ENCODE measurements at regions not wholly inside any gene's neighbourhood (a gene's known extent, or its start where the extent isn't known, plus 50 kb on each side); places are given as distances from the start of the nearest gene placed in this dataset.

DNA sequence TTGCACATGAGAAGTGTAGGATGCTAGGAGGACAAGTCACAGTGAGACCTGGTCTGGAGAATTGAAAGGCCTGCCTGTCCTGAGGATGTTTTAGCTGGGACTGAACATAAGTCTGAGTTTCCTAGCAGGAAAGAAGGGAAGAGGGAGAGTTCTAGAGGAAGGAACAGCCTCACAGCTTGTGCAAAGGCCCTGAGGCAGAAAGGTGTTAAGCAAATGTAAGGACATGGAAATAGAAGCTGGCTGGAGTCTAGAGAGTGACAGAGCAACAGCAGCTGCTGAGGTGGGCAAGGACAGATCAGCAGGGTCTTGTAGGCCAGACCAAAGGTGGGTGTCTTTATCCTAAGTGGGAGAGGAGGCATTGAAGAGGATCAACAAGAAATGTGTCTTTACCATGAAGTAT lies 210.9 kb upstream of the E2F8 start:
- no peak overlapping the region for H3K4me3 Mint-ChIP-seq (ENCODE audit: unreplicated experiment)
- no peaks in the 10 kb centered on the region for H3K36me3 Mint-ChIP-seq (ENCODE audit: low read depth)
- no peaks in the 10 kb centered on the region for H3K4me1 Mint-ChIP-seq (ENCODE audit: low read depth)
- H3K27me3 Mint-ChIP-seq (ENCODE audit: low read depth): peaks cover 16% of the 10 kb centered on the region
- H3K27ac Mint-ChIP-seq (ENCODE audit: unreplicated experiment): no peak overlapping the region
- DNase-seq (ENCODE audit: low spot score): no peak
- H3K9me3 Mint-ChIP-seq (ENCODE audit: low read depth): no peaks in the 10 kb centered on the region
- TF ChIP-seq, protein P1, sequence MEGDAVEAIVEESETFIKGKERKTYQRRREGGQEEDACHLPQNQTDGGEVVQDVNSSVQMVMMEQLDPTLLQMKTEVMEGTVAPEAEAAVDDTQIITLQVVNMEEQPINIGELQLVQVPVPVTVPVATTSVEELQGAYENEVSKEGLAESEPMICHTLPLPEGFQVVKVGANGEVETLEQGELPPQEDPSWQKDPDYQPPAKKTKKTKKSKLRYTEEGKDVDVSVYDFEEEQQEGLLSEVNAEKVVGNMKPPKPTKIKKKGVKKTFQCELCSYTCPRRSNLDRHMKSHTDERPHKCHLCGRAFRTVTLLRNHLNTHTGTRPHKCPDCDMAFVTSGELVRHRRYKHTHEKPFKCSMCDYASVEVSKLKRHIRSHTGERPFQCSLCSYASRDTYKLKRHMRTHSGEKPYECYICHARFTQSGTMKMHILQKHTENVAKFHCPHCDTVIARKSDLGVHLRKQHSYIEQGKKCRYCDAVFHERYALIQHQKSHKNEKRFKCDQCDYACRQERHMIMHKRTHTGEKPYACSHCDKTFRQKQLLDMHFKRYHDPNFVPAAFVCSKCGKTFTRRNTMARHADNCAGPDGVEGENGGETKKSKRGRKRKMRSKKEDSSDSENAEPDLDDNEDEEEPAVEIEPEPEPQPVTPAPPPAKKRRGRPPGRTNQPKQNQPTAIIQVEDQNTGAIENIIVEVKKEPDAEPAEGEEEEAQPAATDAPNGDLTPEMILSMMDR (IDR thresholded peaks at IDR 0.05): no peak

- H3K4me3 Mint-ChIP-seq (ENCODE audit: unreplicated experiment): no peak overlapping the region
- TF ChIP-seq, protein P1 (IDR thresholded peaks at IDR 0.05): no peak
- peaks cover 16% of the 10 kb centered on the region for H3K27me3 Mint-ChIP-seq (ENCODE audit: low read depth)
- peak overlapping the region; percentile 18 for H3K27ac Mint-ChIP-seq (ENCODE audit: unreplicated experiment)
- H3K36me3 Mint-ChIP-seq (ENCODE audit: low read depth): no peaks in the 10 kb centered on the region
- no peaks in the 10 kb centered on the region for H3K4me1 Mint-ChIP-seq (ENCODE audit: low read depth)
- DNase-seq (ENCODE audit: low spot score): no peak
- H3K9me3 Mint-ChIP-seq (ENCODE audit: low read depth): no peaks in the 10 kb centered on the region
Observed at GRCh38 chr11:19450282-19450681, 209.5 kb upstream of the E2F8 start.

DNA sequence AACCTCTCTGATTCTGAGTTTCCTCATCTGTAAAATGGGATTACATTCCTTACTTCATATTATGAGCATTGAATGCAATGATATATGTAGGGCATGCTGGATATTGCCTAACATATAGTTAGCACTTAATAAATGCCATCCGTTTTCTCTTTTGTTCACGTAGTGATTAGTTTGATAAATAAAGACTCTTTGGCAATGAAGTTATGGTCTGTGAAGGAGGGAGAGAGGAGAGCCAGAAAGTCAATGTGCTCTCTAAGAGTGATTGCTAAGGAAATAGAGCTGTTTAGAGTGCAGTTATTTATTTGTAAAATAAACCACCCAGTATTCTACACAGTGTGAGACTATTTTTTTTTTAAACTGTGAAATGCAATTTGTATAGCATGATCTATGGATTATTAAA lies 207.9 kb upstream of the E2F8 start:
- Mint-ChIP-seq H3K36me3 (ENCODE audit: low read depth) (no peaks in the 10 kb centered on the region), H3K9me3 (ENCODE audit: low read depth) (no peaks in the 10 kb centered on the region), H3K4me1 (ENCODE audit: low read depth) (no peaks in the 10 kb centered on the region), H3K27me3 (ENCODE audit: low read depth) (peaks cover 15% of the 10 kb centered on the region), H3K27ac (ENCODE audit: unreplicated experiment) (no peak overlapping the region), H3K4me3 (ENCODE audit: unreplicated experiment) (no peak overlapping the region)
- no peak for DNase-seq (ENCODE audit: low spot score)
- TF ChIP-seq, protein P1 (IDR thresholded peaks at IDR 0.05): no peak

GRCh38 chr11:19447150-19447566 lies 206.4 kb upstream of the E2F8 start:
- Mint-ChIP-seq H3K4me1 (ENCODE audit: low read depth) (peaks cover 7% of the 10 kb centered on the region), H3K27me3 (ENCODE audit: low read depth) (peaks cover 15% of the 10 kb centered on the region), H3K9me3 (ENCODE audit: low read depth) (no peaks in the 10 kb centered on the region), H3K4me3 (ENCODE audit: unreplicated experiment) (no peak overlapping the region), H3K36me3 (ENCODE audit: low read depth) (no peaks in the 10 kb centered on the region), H3K27ac (ENCODE audit: unreplicated experiment) (no peak overlapping the region)
- TF ChIP-seq, protein P1 (IDR thresholded peaks at IDR 0.05): no peak
- DNase-seq (ENCODE audit: low spot score): no peak

GRCh38 chr11:19445771-19446170 lies 205.0 kb upstream of the E2F8 start:
- peaks cover 21% of the 10 kb centered on the region for H3K4me1 Mint-ChIP-seq (ENCODE audit: low read depth)

More at GRCh38 chr11:19445771-19446170, 205.0 kb upstream of the E2F8 start:
- H3K27ac Mint-ChIP-seq (ENCODE audit: unreplicated experiment): no peak overlapping the region
- TF ChIP-seq, protein P1 (IDR thresholded peaks at IDR 0.05): no peak
- no peaks in the 10 kb centered on the region for H3K36me3 Mint-ChIP-seq (ENCODE audit: low read depth)
- no peak for DNase-seq (ENCODE audit: low spot score)
- H3K4me3 Mint-ChIP-seq (ENCODE audit: unreplicated experiment): no peak overlapping the region
- peaks cover 7% of the 10 kb centered on the region for H3K27me3 Mint-ChIP-seq (ENCODE audit: low read depth)
- no peaks in the 10 kb centered on the region for H3K9me3 Mint-ChIP-seq (ENCODE audit: low read depth)

Measured in chondrocyte (in vitro differentiated cells).